Subcutaneous abdominal adipose tissue (tissue), 5 donors: ENCODE measurements at regions not wholly inside any gene's neighbourhood (a gene's known extent, or its start where the extent isn't known, plus 50 kb on each side); places are given as distances from the start of the nearest gene placed in this dataset.

Experiments
- H3K27ac ChIP-seq: one replicate; pipeline ENCODE4 v1.7.0; 2013; ENCODE audit warnings: low read depth, mild to moderate bottlenecking, inconsistent platforms, low read length, moderate library complexity
- H3K27me3 ChIP-seq, 5 donors: one replicate each; pipeline ENCODE4 v1.7.0; 2013; ENCODE audit warnings: low read length in 5 of 5, inconsistent platforms in 1 of 5; ENCODE audit not compliant: control insufficient read depth in 5 of 5, insufficient read depth in 4 of 5
- H3K36me3 ChIP-seq, 5 donors: one replicate each; pipeline ENCODE4 v1.7.0; 2013; ENCODE audit warnings: low read length in 5 of 5; ENCODE audit not compliant: control insufficient read depth in 5 of 5, insufficient read depth in 5 of 5
- H3K4me1 ChIP-seq, 5 donors: one replicate each; pipeline ENCODE4 v1.7.0; 2013; ENCODE audit warnings: low read length in 5 of 5, mild to moderate bottlenecking in 3 of 5, moderate library complexity in 1 of 5; ENCODE audit not compliant: control insufficient read depth in 5 of 5, insufficient read depth in 5 of 5
- H3K4me3 ChIP-seq, 5 donors: one replicate each; pipeline ENCODE4 v1.7.0; 2013; ENCODE audit warnings: low read length in 5 of 5, low read depth in 1 of 5
- H3K9ac ChIP-seq, 5 donors: one replicate each; pipeline ENCODE4 v1.7.0; 2013; ENCODE audit warnings: low read length in 5 of 5, mild to moderate bottlenecking in 4 of 5, moderate library complexity in 3 of 5
- H3K9me3 ChIP-seq, 5 donors: one replicate each; pipeline ENCODE4 v1.7.0; 2013; ENCODE audit warnings: low read length in 5 of 5; ENCODE audit not compliant: control insufficient read depth in 5 of 5
- donor health status: healthy.
- donor health status: healthy.
- donor health status: healthy.
- donor health status: healthy.
- donor health status: healthy.

- Histone ChIP-seq H3K27ac (no peak overlapping the region), H3K9ac (no peak overlapping the region), H3K4me3 (peak overlapping the region; percentile 31 to 65 (median 51)), H3K9me3 (peaks cover 98 to 100% (median 100%) of the 10 kb centered on the region in 5 donors), H3K36me3 (peaks cover 0 to 100% (median 99%) of the 10 kb centered on the region in 5 donors), H3K4me1 (no peaks in the 10 kb centered on the region), H3K27me3 (no peaks in the 10 kb centered on the region)
Observed at GRCh38 chr15:25058080-25058785, 103.4 kb downstream of the SNRPN start.

- peaks cover 99 to 100% (median 100%) of the 10 kb centered on the region in 5 donors for H3K9me3 ChIP-seq
- peak overlapping the region; percentile 31 to 65 (median 51) for H3K4me3 ChIP-seq
- peaks cover 0 to 100% (median 99%) of the 10 kb centered on the region in 5 donors for H3K36me3 ChIP-seq
- H3K9ac ChIP-seq = no peak overlapping the region
- no peaks in the 10 kb centered on the region for H3K4me1 ChIP-seq
- no peaks in the 10 kb centered on the region for H3K27me3 ChIP-seq
- H3K27ac ChIP-seq = no peak overlapping the region
Observed at GRCh38 chr15:25059698-25060471, 105.1 kb downstream of the SNRPN start.

- Histone ChIP-seq H3K27ac (no peak overlapping the region), H3K9ac (no peak overlapping the region), H3K9me3 (peaks cover 99 to 100% (median 100%) of the 10 kb centered on the region in 5 donors), H3K4me3 (peak overlapping the region; percentile 31 to 65 (median 57)), H3K4me1 (no peaks in the 10 kb centered on the region), H3K36me3 (peaks cover 0 to 100% (median 99%) of the 10 kb centered on the region in 5 donors), H3K27me3 (no peaks in the 10 kb centered on the region)
Observed at GRCh38 chr15:25060472-25060803, 105.7 kb downstream of the SNRPN start.

- peaks cover 99 to 100% (median 100%) of the 10 kb centered on the region in 5 donors for H3K9me3 ChIP-seq
- no peak overlapping the region for H3K9ac ChIP-seq
- peak overlapping the region; percentile 31 to 65 (median 57) for H3K4me3 ChIP-seq
- H3K27me3 ChIP-seq = no peaks in the 10 kb centered on the region
- H3K27ac ChIP-seq = no peak overlapping the region
- H3K4me1 ChIP-seq = no peaks in the 10 kb centered on the region
- peaks cover 0 to 100% (median 100%) of the 10 kb centered on the region in 5 donors for H3K36me3 ChIP-seq
Observed at GRCh38 chr15:25060996-25061620, 106.3 kb downstream of the SNRPN start.

- peak overlapping the region; percentile 31 to 66 (median 57) for H3K4me3 ChIP-seq
- no peaks in the 10 kb centered on the region for H3K4me1 ChIP-seq
- H3K27ac ChIP-seq = no peak overlapping the region
- H3K27me3 ChIP-seq = no peaks in the 10 kb centered on the region
- peaks cover 99 to 100% (median 100%) of the 10 kb centered on the region in 5 donors for H3K9me3 ChIP-seq
- H3K9ac ChIP-seq = no peak overlapping the region
- peaks cover 0 to 100% (median 100%) of the 10 kb centered on the region in 5 donors for H3K36me3 ChIP-seq
Observed at GRCh38 chr15:25061808-25062550, 107.2 kb downstream of the SNRPN start.

GRCh38 chr15:25062551-25063430 lies 108.0 kb downstream of the SNRPN start:
- Histone ChIP-seq H3K27me3 (no peaks in the 10 kb centered on the region), H3K9ac (no peak overlapping the region), H3K4me3 (peak overlapping the region; percentile 31 to 66 (median 57)), H3K9me3 (peaks cover 99 to 100% (median 100%) of the 10 kb centered on the region in 5 donors), H3K27ac (no peak overlapping the region), H3K36me3 (peaks cover 0 to 100% (median 100%) of the 10 kb centered on the region in 5 donors), H3K4me1 (no peaks in the 10 kb centered on the region)

GRCh38 chr15:25065286-25065685 lies 110.5 kb downstream of the SNRPN start:
- H3K4me3 ChIP-seq = peak overlapping the region; percentile 36 to 66 (median 57)
- H3K27ac ChIP-seq = no peak overlapping the region
- no peaks in the 10 kb centered on the region for H3K27me3 ChIP-seq
- H3K4me1 ChIP-seq = no peaks in the 10 kb centered on the region
- peaks cover 99 to 100% (median 100%) of the 10 kb centered on the region in 5 donors for H3K9me3 ChIP-seq
- H3K9ac ChIP-seq = no peak overlapping the region
- H3K36me3 ChIP-seq = peaks cover 0 to 100% (median 100%) of the 10 kb centered on the region in 5 donors

- H3K4me1 ChIP-seq = no peaks in the 10 kb centered on the region
- no peak overlapping the region for H3K27ac ChIP-seq
- peaks cover 0 to 100% (median 100%) of the 10 kb centered on the region in 5 donors for H3K36me3 ChIP-seq
- H3K9ac ChIP-seq = no peak overlapping the region
- no peaks in the 10 kb centered on the region for H3K27me3 ChIP-seq
- peaks cover 99 to 100% (median 100%) of the 10 kb centered on the region in 5 donors for H3K9me3 ChIP-seq
- peak overlapping the region; percentile 36 to 66 (median 57) for H3K4me3 ChIP-seq
Observed at GRCh38 chr15:25065876-25066275, 111.1 kb downstream of the SNRPN start.

GRCh38 chr15:25066708-25067107 lies 111.9 kb downstream of the SNRPN start:
- Histone ChIP-seq H3K36me3 (peaks cover 0 to 100% (median 100%) of the 10 kb centered on the region in 5 donors), H3K27ac (no peak overlapping the region), H3K9me3 (peaks cover 99 to 100% (median 100%) of the 10 kb centered on the region in 5 donors), H3K4me3 (peak overlapping the region; percentile 24 to 66 (median 57)), H3K4me1 (no peaks in the 10 kb centered on the region), H3K27me3 (no peaks in the 10 kb centered on the region), H3K9ac (no peak overlapping the region)
